ENCODE measurements at regions not wholly inside any gene's neighbourhood (a gene's known extent, or its start where the extent isn't known, plus 50 kb on each side); places are given as distances from the start of the nearest gene placed in this dataset.

DNA sequence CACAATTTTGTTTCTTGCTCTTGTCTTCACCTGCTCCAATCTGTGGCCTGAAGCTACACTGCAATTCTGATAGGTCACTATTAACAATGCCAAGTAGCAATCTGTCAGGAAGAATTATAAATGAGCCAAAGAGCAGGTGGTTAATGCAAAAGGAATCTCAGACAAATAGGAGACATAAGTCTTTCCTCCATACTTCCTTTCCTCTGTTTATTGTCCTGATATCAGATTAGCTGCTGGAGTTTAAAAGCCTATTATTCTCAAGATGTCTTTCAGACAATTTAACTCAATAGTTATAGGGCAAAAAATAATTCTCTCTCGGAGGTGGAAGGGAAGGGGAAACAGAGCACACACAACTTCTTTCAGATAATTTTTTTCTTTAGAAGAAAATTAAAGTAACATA is 491.6 kb downstream of the MFSD1 start:
- no peak for ATAC-seq
- TF ChIP-seq ARNTL (CRISPR knock-in tag; IDR thresholded peaks at IDR 0.05; ENCODE audit: borderline replicate concordance, low read depth) (no peak), ISL1 (CRISPR knock-in tag; IDR thresholded peaks at IDR 0.05) (peak; percentile 91), TCF4 (CRISPR knock-in tag; IDR thresholded peaks at IDR 0.05; ENCODE audit: borderline replicate concordance) (no peak), GLIS3 (CRISPR knock-in tag; IDR thresholded peaks at IDR 0.05) (no peak)
- TF ChIP-seq, protein P1, sequence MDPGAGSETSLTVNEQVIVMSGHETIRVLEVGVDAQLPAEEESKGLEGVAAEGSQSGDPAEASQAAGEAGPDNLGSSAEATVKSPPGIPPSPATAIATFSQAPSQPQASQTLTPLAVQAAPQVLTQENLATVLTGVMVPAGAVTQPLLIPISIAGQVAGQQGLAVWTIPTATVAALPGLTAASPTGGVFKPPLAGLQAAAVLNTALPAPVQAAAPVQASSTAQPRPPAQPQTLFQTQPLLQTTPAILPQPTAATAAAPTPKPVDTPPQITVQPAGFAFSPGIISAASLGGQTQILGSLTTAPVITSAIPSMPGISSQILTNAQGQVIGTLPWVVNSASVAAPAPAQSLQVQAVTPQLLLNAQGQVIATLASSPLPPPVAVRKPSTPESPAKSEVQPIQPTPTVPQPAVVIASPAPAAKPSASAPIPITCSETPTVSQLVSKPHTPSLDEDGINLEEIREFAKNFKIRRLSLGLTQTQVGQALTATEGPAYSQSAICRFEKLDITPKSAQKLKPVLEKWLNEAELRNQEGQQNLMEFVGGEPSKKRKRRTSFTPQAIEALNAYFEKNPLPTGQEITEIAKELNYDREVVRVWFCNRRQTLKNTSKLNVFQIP (CRISPR knock-in tag; IDR thresholded peaks at IDR 0.05; ENCODE audit: borderline replicate concordance, low read depth) = no peak

GRCh38 chr3:159301961-159302360 is 500.1 kb downstream of the MFSD1 start:
- TF ChIP-seq ZFP30 (CRISPR knock-in tag; IDR thresholded peaks at IDR 0.05) = no peak
- TF ChIP-seq ESRRG (CRISPR knock-in tag; IDR thresholded peaks at IDR 0.05) = no peak
- TF ChIP-seq SNAI2 (CRISPR knock-in tag; IDR thresholded peaks at IDR 0.05) = no peak
- TF ChIP-seq ZNF565 (CRISPR knock-in tag; conservative IDR thresholded peaks at IDR 0.05; ENCODE audit: low read depth) = no peak
- TF ChIP-seq CREB5 (CRISPR knock-in tag; IDR thresholded peaks at IDR 0.05; ENCODE audit: low read depth) = no peak
- TF ChIP-seq PPARA (CRISPR knock-in tag; IDR thresholded peaks at IDR 0.05; ENCODE audit: borderline replicate concordance) = no peak
- no peak for TF ChIP-seq CSRNP3 (CRISPR knock-in tag; IDR thresholded peaks at IDR 0.05)
- TF ChIP-seq TOX (CRISPR knock-in tag; IDR thresholded peaks at IDR 0.05; ENCODE audit: borderline replicate concordance) = no peak
- TF ChIP-seq, protein P2, sequence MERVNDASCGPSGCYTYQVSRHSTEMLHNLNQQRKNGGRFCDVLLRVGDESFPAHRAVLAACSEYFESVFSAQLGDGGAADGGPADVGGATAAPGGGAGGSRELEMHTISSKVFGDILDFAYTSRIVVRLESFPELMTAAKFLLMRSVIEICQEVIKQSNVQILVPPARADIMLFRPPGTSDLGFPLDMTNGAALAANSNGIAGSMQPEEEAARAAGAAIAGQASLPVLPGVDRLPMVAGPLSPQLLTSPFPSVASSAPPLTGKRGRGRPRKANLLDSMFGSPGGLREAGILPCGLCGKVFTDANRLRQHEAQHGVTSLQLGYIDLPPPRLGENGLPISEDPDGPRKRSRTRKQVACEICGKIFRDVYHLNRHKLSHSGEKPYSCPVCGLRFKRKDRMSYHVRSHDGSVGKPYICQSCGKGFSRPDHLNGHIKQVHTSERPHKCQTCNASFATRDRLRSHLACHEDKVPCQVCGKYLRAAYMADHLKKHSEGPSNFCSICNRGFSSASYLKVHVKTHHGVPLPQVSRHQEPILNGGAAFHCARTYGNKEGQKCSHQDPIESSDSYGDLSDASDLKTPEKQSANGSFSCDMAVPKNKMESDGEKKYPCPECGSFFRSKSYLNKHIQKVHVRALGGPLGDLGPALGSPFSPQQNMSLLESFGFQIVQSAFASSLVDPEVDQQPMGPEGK (CRISPR knock-in tag; IDR thresholded peaks at IDR 0.05; ENCODE audit: borderline replicate concordance) = no peak
- TF ChIP-seq, protein P1 (CRISPR knock-in tag; IDR thresholded peaks at IDR 0.05; ENCODE audit: borderline replicate concordance, low read depth) = no peak
- TF ChIP-seq ZC3H10 (CRISPR knock-in tag; IDR thresholded peaks at IDR 0.05) = no peak
- no peak for TF ChIP-seq OSR1 (CRISPR knock-in tag; IDR thresholded peaks at IDR 0.05)
- TF ChIP-seq BACH2 (CRISPR knock-in tag; IDR thresholded peaks at IDR 0.05; ENCODE audit: borderline replicate concordance) = no peak
- no peak for ATAC-seq

DNA sequence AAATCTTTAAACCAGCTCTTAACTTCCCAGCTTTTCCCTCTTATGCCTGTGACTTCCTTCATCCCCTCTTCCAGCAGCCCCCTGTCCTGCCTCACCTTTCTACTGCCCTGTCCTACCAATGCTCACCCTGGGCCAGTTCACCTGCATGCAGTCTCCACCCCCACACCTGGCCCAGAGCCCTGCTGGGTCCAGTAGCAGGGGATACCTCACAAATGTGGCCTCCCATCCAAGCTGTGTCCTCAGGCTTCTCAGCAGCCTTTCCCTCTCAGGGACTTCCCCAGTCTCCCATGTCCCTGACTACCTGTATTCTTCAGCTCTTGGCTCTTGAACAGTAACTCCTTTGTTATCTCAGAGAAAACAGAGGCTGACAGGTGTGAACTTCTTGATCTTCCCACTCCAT is 503.2 kb downstream of the MFSD1 start:
- TF ChIP-seq ARNTL (CRISPR knock-in tag; IDR thresholded peaks at IDR 0.05; ENCODE audit: borderline replicate concordance, low read depth) = no peak
- TF ChIP-seq ZNF70 (CRISPR knock-in tag; IDR thresholded peaks at IDR 0.05) = no peak
- TF ChIP-seq CREB5 (CRISPR knock-in tag; IDR thresholded peaks at IDR 0.05; ENCODE audit: low read depth) = no peak
- no peak for TF ChIP-seq ZNF565 (CRISPR knock-in tag; conservative IDR thresholded peaks at IDR 0.05; ENCODE audit: low read depth)
- no peak for TF ChIP-seq ISL1 (CRISPR knock-in tag; IDR thresholded peaks at IDR 0.05)
- TF ChIP-seq ZFP3 (CRISPR knock-in tag; IDR thresholded peaks at IDR 0.05) = no peak
- TF ChIP-seq CSRNP3 (CRISPR knock-in tag; IDR thresholded peaks at IDR 0.05) = no peak
- TF ChIP-seq BACH2 (CRISPR knock-in tag; IDR thresholded peaks at IDR 0.05; ENCODE audit: borderline replicate concordance) = no peak
- no peak for TF ChIP-seq OSR1 (CRISPR knock-in tag; IDR thresholded peaks at IDR 0.05)
- TF ChIP-seq, protein P1 (CRISPR knock-in tag; IDR thresholded peaks at IDR 0.05; ENCODE audit: borderline replicate concordance, low read depth) = no peak
- TF ChIP-seq, protein P3, sequence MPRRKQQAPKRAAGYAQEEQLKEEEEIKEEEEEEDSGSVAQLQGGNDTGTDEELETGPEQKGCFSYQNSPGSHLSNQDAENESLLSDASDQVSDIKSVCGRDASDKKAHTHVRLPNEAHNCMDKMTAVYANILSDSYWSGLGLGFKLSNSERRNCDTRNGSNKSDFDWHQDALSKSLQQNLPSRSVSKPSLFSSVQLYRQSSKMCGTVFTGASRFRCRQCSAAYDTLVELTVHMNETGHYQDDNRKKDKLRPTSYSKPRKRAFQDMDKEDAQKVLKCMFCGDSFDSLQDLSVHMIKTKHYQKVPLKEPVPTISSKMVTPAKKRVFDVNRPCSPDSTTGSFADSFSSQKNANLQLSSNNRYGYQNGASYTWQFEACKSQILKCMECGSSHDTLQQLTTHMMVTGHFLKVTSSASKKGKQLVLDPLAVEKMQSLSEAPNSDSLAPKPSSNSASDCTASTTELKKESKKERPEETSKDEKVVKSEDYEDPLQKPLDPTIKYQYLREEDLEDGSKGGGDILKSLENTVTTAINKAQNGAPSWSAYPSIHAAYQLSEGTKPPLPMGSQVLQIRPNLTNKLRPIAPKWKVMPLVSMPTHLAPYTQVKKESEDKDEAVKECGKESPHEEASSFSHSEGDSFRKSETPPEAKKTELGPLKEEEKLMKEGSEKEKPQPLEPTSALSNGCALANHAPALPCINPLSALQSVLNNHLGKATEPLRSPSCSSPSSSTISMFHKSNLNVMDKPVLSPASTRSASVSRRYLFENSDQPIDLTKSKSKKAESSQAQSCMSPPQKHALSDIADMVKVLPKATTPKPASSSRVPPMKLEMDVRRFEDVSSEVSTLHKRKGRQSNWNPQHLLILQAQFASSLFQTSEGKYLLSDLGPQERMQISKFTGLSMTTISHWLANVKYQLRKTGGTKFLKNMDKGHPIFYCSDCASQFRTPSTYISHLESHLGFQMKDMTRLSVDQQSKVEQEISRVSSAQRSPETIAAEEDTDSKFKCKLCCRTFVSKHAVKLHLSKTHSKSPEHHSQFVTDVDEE (CRISPR knock-in tag; IDR thresholded peaks at IDR 0.05) = no peak
- TF ChIP-seq TCF4 (CRISPR knock-in tag; IDR thresholded peaks at IDR 0.05; ENCODE audit: borderline replicate concordance) = no peak
- TF ChIP-seq TOX (CRISPR knock-in tag; IDR thresholded peaks at IDR 0.05; ENCODE audit: borderline replicate concordance) = no peak
- no peak for TF ChIP-seq SNAI2 (CRISPR knock-in tag; IDR thresholded peaks at IDR 0.05)
- ATAC-seq = no peak

Data from SK-N-SH treated with all-trans-retinoic acid at 6 μM for 48 hours (cell line).